Omental fat pad (tissue), 3 donors: ENCODE measurements at regions not wholly inside any gene's neighbourhood (a gene's known extent, or its start where the extent isn't known, plus 50 kb on each side); places are given as distances from the start of the nearest gene placed in this dataset.

Experiments
- ATAC-seq: fragments of 150-250 bp; one replicate; pipeline ENCODE4 v1.9.1; 2016; ENCODE audit warnings: mild to moderate bottlenecking, moderate library complexity; ENCODE audit not compliant: low FRiP score
- DNase-seq: peaks from one replicate; pipeline ENCODE4 v3.0.0-alpha.2; 2019; ENCODE audit warnings: low spot score
- CTCF ChIP-seq, 3 donors: fragments of 450-650 bp; IDR thresholded peaks; one replicate each; pipeline ENCODE4 v1.5.1; 2016 to 2017; ENCODE audit warnings: antibody characterized with exemption in 3 of 3, mild to moderate bottlenecking in 3 of 3, moderate library complexity in 2 of 3

- TF ChIP-seq CTCF (IDR thresholded peaks at IDR 0.05): no peak
- ATAC-seq (no peak), DNase-seq (no peak)
Measured at GRCh38 chr7:10845225-10845624, 128.4 kb upstream of the PHF14 start.

- no peak for TF ChIP-seq CTCF (IDR thresholded peaks at IDR 0.05)
- ATAC-seq (no peak), DNase-seq (no peak)
Measured at GRCh38 chr7:10855583-10855982, 118.1 kb upstream of the PHF14 start.

- no peak for ATAC-seq
- TF ChIP-seq CTCF (IDR thresholded peaks at IDR 0.05): no peak
- DNase-seq: no peak
Measured at GRCh38 chr7:10860516-10860915, 113.2 kb upstream of the PHF14 start.

GRCh38 chr7:10863476-10863875 is 110.2 kb upstream of the PHF14 start:
- TF ChIP-seq CTCF (IDR thresholded peaks at IDR 0.05): no peak
- no peak for ATAC-seq

GRCh38 chr7:10874666-10875065 is 99.0 kb upstream of the PHF14 start:
- DNase-seq: no peak
- no peak for TF ChIP-seq CTCF (IDR thresholded peaks at IDR 0.05)
- no peak for ATAC-seq

More at GRCh38 chr7:10863476-10863875, 110.2 kb upstream of the PHF14 start:
- DNase-seq: no peak

- no peak for TF ChIP-seq CTCF (IDR thresholded peaks at IDR 0.05)
- no peak for DNase-seq
- no peak for ATAC-seq
Measured at GRCh38 chr7:10875080-10875479, 98.6 kb upstream of the PHF14 start.

GRCh38 chr7:10888861-10889260 is 84.8 kb upstream of the PHF14 start:
- no peak for DNase-seq
- TF ChIP-seq CTCF (IDR thresholded peaks at IDR 0.05): no peak
- no peak for ATAC-seq
